ENCODE measurements at regions not wholly inside any gene's neighbourhood (a gene's known extent, or its start where the extent isn't known, plus 50 kb on each side); places are given as distances from the start of the nearest gene placed in this dataset.

DNA sequence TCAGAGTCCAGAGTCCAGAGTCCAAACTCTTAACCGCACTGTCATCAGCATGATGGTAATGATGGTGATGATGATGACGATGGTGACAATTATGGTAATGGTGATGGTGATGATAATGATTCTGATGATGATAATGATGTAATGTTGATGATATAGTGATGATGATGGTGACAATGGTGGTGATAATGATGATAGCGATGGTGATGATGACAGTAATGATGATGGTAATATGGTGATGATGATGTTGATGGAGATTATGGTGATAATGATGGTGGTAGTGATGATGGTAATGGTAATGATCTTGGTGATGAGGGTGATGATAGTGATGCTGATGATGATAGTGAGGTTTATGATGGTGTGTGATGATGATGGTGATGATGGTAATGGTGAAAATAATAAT lies 367.8 kb upstream of the CDH4 start (continued):
- TF ChIP-seq TSHZ2 (CRISPR knock-in tag; IDR thresholded peaks at IDR 0.05) = no peak
- TF ChIP-seq TOX (CRISPR knock-in tag; IDR thresholded peaks at IDR 0.05; ENCODE audit: borderline replicate concordance) = no peak
- no peak for TF ChIP-seq ZNF565 (CRISPR knock-in tag; conservative IDR thresholded peaks at IDR 0.05; ENCODE audit: low read depth)
- TF ChIP-seq, protein P1, sequence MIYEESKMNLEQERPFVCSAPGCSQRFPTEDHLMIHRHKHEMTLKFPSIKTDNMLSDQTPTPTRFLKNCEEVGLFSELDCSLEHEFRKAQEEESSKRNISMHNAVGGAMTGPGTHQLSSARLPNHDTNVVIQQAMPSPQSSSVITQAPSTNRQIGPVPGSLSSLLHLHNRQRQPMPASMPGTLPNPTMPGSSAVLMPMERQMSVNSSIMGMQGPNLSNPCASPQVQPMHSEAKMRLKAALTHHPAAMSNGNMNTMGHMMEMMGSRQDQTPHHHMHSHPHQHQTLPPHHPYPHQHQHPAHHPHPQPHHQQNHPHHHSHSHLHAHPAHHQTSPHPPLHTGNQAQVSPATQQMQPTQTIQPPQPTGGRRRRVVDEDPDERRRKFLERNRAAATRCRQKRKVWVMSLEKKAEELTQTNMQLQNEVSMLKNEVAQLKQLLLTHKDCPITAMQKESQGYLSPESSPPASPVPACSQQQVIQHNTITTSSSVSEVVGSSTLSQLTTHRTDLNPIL (CRISPR knock-in tag; IDR thresholded peaks at IDR 0.05; ENCODE audit: low read depth) = no peak

DNA sequence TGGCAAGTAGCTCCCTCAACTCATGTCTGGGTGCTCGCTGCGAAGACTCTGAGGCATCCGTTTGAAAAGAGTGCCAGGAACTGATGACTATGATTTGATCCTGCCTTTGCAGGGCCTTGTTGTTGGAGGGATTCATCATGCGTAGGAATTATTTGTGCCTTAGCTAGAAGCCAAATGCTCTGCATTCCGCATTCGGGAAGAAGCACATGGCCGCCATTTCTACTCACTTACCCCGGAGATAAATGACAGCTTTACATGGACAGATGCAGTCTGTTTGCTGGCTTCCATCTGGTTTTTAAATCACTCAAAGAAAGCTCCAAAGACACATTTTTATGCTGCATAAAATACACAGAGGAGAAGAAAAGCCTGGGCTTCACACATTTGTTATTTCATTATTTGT lies 363.3 kb upstream of the CDH4 start:
- TF ChIP-seq PATZ1 (CRISPR knock-in tag; IDR thresholded peaks at IDR 0.05; ENCODE audit: borderline replicate concordance) = no peak
- TF ChIP-seq, protein P2, sequence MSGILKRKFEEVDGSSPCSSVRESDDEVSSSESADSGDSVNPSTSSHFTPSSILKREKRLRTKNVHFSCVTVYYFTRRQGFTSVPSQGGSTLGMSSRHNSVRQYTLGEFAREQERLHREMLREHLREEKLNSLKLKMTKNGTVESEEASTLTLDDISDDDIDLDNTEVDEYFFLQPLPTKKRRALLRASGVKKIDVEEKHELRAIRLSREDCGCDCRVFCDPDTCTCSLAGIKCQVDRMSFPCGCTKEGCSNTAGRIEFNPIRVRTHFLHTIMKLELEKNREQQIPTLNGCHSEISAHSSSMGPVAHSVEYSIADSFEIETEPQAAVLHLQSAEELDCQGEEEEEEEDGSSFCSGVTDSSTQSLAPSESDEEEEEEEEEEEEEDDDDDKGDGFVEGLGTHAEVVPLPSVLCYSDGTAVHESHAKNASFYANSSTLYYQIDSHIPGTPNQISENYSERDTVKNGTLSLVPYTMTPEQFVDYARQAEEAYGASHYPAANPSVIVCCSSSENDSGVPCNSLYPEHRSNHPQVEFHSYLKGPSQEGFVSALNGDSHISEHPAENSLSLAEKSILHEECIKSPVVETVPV (CRISPR knock-in tag; IDR thresholded peaks at IDR 0.05) = no peak
- no peak for TF ChIP-seq TOX (CRISPR knock-in tag; IDR thresholded peaks at IDR 0.05; ENCODE audit: borderline replicate concordance)
- no peak for TF ChIP-seq ZNF8 (CRISPR knock-in tag; IDR thresholded peaks at IDR 0.05)
- TF ChIP-seq PPARA (CRISPR knock-in tag; IDR thresholded peaks at IDR 0.05; ENCODE audit: borderline replicate concordance) = no peak
- TF ChIP-seq OSR1 (CRISPR knock-in tag; IDR thresholded peaks at IDR 0.05) = no peak
- TF ChIP-seq BACH2 (CRISPR knock-in tag; IDR thresholded peaks at IDR 0.05; ENCODE audit: borderline replicate concordance) = no peak
- no peak for TF ChIP-seq TSHZ2 (CRISPR knock-in tag; IDR thresholded peaks at IDR 0.05)
- no peak for TF ChIP-seq ZFP30 (CRISPR knock-in tag; IDR thresholded peaks at IDR 0.05)
- TF ChIP-seq, protein P1 (CRISPR knock-in tag; IDR thresholded peaks at IDR 0.05; ENCODE audit: low read depth) = no peak
- no peak for TF ChIP-seq ZC3H10 (CRISPR knock-in tag; IDR thresholded peaks at IDR 0.05)
- no peak for TF ChIP-seq TCF4 (CRISPR knock-in tag; IDR thresholded peaks at IDR 0.05; ENCODE audit: borderline replicate concordance)
- no peak for TF ChIP-seq CSDC2 (CRISPR knock-in tag; IDR thresholded peaks at IDR 0.05)
- TF ChIP-seq ZNF70 (CRISPR knock-in tag; IDR thresholded peaks at IDR 0.05) = no peak
- TF ChIP-seq POU6F1 (CRISPR knock-in tag; IDR thresholded peaks at IDR 0.05; ENCODE audit: borderline replicate concordance, low read depth) = no peak
- no peak for TF ChIP-seq ISL1 (CRISPR knock-in tag; IDR thresholded peaks at IDR 0.05)
- TF ChIP-seq SNAI2 (CRISPR knock-in tag; IDR thresholded peaks at IDR 0.05) = no peak
- TF ChIP-seq ESRRG (CRISPR knock-in tag; IDR thresholded peaks at IDR 0.05) = no peak
- ATAC-seq = no peak
